ENCODE measurements at regions not wholly inside any gene's neighbourhood (a gene's known extent, or its start where the extent isn't known, plus 50 kb on each side); places are given as distances from the start of the nearest gene placed in this dataset.

DNA sequence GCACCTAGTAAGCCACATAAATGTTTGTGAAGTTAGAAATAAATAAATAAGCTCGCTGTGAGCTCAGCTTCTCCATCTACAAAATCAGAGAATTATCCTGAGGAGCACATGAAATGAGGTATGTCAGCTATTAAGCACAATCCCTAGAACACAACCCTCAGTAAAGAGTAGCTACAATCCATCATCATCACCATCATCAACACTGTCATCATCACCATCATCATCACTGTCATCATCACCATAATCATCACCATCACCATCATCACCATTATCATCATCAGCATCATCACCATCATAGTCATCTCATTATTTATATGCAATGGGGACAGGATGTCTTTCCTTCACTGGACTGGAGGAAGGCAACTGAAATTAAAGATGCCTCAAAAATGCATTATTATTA lies 189.6 kb downstream of the NPHP4 start:
- Mint-ChIP-seq H3K4me1 (no peaks in the 10 kb centered on the region), H3K27me3 (ENCODE audit: low read depth) (peaks cover 9% of the 10 kb centered on the region), H3K4me3 (no peak overlapping the region), H3K27ac (no peak overlapping the region), H3K9me3 (no peaks in the 10 kb centered on the region), H3K36me3 (ENCODE audit: low read depth) (no peaks in the 10 kb centered on the region)
- TF ChIP-seq, protein P1, sequence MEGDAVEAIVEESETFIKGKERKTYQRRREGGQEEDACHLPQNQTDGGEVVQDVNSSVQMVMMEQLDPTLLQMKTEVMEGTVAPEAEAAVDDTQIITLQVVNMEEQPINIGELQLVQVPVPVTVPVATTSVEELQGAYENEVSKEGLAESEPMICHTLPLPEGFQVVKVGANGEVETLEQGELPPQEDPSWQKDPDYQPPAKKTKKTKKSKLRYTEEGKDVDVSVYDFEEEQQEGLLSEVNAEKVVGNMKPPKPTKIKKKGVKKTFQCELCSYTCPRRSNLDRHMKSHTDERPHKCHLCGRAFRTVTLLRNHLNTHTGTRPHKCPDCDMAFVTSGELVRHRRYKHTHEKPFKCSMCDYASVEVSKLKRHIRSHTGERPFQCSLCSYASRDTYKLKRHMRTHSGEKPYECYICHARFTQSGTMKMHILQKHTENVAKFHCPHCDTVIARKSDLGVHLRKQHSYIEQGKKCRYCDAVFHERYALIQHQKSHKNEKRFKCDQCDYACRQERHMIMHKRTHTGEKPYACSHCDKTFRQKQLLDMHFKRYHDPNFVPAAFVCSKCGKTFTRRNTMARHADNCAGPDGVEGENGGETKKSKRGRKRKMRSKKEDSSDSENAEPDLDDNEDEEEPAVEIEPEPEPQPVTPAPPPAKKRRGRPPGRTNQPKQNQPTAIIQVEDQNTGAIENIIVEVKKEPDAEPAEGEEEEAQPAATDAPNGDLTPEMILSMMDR (IDR thresholded peaks at IDR 0.05; ENCODE audit: unreplicated experiment in 3 of 3), result no peak

DNA sequence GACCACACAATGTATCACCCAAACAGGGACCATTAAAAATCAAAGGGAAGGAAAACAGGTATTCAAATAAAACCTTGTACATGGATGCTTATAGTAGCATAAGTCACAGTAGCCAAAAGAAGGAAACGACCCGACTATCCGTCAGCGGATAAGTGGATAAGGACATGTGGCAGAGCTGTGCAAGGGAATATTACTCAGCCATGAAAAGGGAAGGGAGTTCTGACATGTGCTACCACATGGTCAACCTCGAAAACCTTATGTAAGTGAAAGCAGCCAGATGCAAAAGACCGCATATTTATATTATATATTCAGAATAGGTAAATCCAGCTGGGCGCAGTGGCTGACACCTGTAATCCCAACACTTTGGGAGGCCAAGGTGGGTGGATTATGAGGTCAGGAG lies 193.3 kb downstream of the NPHP4 start:
- TF ChIP-seq, protein P1 (IDR thresholded peaks at IDR 0.05; ENCODE audit: unreplicated experiment in 3 of 3), result no peak
- Mint-ChIP-seq H3K9me3 (no peaks in the 10 kb centered on the region), H3K27me3 (ENCODE audit: low read depth) (peaks cover 12% of the 10 kb centered on the region), H3K4me1 (no peaks in the 10 kb centered on the region), H3K4me3 (no peak overlapping the region), H3K27ac (no peak overlapping the region), H3K36me3 (ENCODE audit: low read depth) (no peaks in the 10 kb centered on the region)

DNA sequence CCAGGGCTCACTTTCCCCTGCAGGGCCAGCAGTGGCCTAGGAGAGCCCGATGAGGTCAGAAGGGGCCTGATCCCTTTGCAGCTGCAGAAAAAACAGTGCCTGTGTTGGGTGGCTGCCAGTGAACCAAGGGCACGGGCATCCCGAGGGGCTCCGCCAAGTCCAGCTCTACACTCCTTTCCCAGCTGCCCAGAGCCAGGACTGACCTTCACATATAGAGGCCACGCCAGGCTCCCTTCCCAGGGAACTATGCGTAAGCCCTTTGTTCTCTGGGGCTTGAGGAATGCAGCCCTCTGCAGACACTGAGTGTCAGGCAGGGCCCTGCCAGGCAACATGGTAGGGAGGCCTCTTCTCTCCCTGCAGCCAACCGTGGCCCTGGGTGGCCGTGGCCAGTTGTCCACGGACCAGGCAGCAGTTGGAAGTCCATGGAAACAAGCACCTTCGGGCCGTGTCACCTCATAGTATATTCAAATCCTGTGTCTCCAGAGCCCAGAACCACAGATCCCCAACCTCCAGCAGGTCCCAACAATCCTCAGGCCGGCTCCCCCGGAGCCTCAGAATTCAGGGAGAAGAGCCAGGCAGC lies 194.0 kb downstream of the NPHP4 start:
- no peak overlapping the region for H3K4me3 Mint-ChIP-seq
- H3K27ac Mint-ChIP-seq, result no peak overlapping the region
- peaks cover 16% of the 10 kb centered on the region for H3K27me3 Mint-ChIP-seq (ENCODE audit: low read depth)
- no peaks in the 10 kb centered on the region for H3K36me3 Mint-ChIP-seq (ENCODE audit: low read depth)
- no peaks in the 10 kb centered on the region for H3K9me3 Mint-ChIP-seq
- no peaks in the 10 kb centered on the region for H3K4me1 Mint-ChIP-seq
- TF ChIP-seq, protein P1 (IDR thresholded peaks at IDR 0.05; ENCODE audit: unreplicated experiment in 3 of 3), result no peak

DNA sequence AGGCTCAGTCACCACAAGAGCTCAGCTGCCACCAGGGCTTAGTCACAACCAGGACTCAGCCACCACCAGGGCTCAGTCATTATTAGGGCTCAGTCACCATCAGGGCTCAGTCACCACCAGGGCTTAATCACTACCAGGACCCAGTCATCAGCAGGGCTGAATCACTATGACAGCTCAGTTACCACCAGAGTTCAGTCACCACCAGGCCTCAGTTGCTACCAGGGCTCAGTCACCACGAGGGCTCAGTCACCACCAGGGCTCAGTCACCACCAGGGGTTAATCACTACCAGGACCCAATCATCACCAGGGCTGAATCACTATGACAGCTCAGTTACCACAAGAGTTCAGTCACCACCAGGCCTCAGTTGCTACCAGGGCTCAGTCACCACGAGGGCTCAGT lies 196.2 kb downstream of the NPHP4 start:
- Mint-ChIP-seq H3K27me3 (ENCODE audit: low read depth) (peaks cover 25% of the 10 kb centered on the region), H3K4me1 (no peaks in the 10 kb centered on the region), H3K9me3 (peaks cover 3% of the 10 kb centered on the region), H3K36me3 (ENCODE audit: low read depth) (no peaks in the 10 kb centered on the region), H3K4me3 (no peak overlapping the region), H3K27ac (no peak overlapping the region)
- TF ChIP-seq, protein P1 (IDR thresholded peaks at IDR 0.05; ENCODE audit: unreplicated experiment in 3 of 3), result no peak

DNA sequence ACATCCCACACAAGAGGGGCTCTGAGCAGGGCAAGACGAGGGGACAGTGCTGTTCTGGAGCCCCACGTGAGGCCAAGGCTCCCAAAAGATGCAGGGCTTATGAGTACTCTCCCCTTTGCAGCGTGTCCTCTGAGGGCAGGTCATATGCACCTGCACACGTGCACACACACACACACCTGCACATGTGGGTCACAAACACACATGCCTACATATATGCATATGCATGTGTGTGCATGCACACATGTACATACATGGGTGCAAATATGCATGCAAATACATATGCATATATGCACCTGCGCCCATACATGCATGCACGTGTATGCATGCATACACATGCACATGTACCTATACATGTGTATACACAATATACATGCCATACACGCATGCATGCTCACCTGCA lies 197.9 kb downstream of the NPHP4 start:
- Mint-ChIP-seq H3K4me3 (no peak overlapping the region), H3K36me3 (ENCODE audit: low read depth) (no peaks in the 10 kb centered on the region), H3K27me3 (ENCODE audit: low read depth) (peaks cover 18% of the 10 kb centered on the region), H3K9me3 (peaks cover 11% of the 10 kb centered on the region), H3K4me1 (no peaks in the 10 kb centered on the region), H3K27ac (no peak overlapping the region)
- TF ChIP-seq, protein P1 (IDR thresholded peaks at IDR 0.05; ENCODE audit: unreplicated experiment in 3 of 3), result no peak

DNA sequence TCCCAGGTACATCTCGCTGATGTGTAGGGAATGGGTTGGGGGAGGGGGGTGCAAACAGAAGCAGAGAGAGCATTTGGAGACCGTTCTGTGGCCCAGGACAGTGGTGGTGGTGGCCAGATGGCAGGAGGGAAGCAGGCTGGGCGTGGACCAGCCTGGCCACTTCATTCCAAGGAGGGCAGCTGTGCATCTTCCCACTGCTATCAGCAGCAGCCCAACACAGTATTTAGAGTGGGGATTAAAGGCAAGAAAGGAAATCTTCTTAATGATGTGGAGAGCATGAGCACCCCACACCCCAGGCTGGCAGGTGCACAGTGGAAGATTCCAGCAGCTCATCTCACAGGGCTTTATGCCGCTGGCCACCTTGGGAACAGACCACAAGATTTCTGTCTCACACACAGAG lies 198.7 kb downstream of the NPHP4 start:
- TF ChIP-seq, protein P1 (IDR thresholded peaks at IDR 0.05; ENCODE audit: unreplicated experiment in 3 of 3), result no peak
- Mint-ChIP-seq H3K4me1 (no peaks in the 10 kb centered on the region), H3K27ac (no peak overlapping the region), H3K27me3 (ENCODE audit: low read depth) (peaks cover 18% of the 10 kb centered on the region), H3K36me3 (ENCODE audit: low read depth) (no peaks in the 10 kb centered on the region), H3K9me3 (peaks cover 14% of the 10 kb centered on the region), H3K4me3 (no peak overlapping the region)
